Smooth muscle cell (in vitro differentiated cells): ENCODE measurements at regions not wholly inside any gene's neighbourhood (a gene's known extent, or its start where the extent isn't known, plus 50 kb on each side); places are given as distances from the start of the nearest gene placed in this dataset.

ENCODE experiments used
- DNase-seq: peaks from one replicate; lab custom pipeline; 2025; ENCODE audit not compliant: unreplicated experiment; lab: John Stamatoyannopoulos, UW
- H2AFZ ChIP-seq: fragments of 200-600 bp; sonication (generic); 2 replicates; pipeline ENCODE4 v1.6.0; 2016; ENCODE audit warnings: antibody characterized with exemption, low read depth, mild to moderate bottlenecking
- H3F3A ChIP-seq: fragments of 200-600 bp; sonication (generic); 2 replicates; pipeline ENCODE4 v1.6.0; 2017; ENCODE audit warnings: antibody characterized with exemption, low read depth
- H3K27ac ChIP-seq: fragments of 200-600 bp; sonication (generic); 2 replicates; pipeline ENCODE4 v1.5.1; 2016; ENCODE audit warnings: low read depth, mild to moderate bottlenecking
- H3K27me3 ChIP-seq: fragments of 200-600 bp; sonication (generic); 2 replicates; pipeline ENCODE4 v1.6.1; 2016; ENCODE audit warnings: low read depth, mild to moderate bottlenecking
- H3K36me3 ChIP-seq: fragments of 200-600 bp; sonication (generic); 2 replicates; pipeline ENCODE4 v1.5.1; 2016; ENCODE audit warnings: low read depth
- H3K4me1 ChIP-seq: fragments of 200-600 bp; sonication (generic); 2 replicates; pipeline ENCODE4 v1.5.1; 2016; ENCODE audit warnings: low read depth
- H3K4me2 ChIP-seq: fragments of 200-600 bp; sonication (generic); 2 replicates; pipeline ENCODE4 v1.6.0; 2016; ENCODE audit warnings: mild to moderate bottlenecking
- H3K4me3 ChIP-seq: fragments of 200-600 bp; sonication (generic); 2 replicates; pipeline ENCODE4 v1.5.1; 2016; ENCODE audit warnings: mild to moderate bottlenecking
- H3K79me2 ChIP-seq: fragments of 200-600 bp; sonication (generic); 2 replicates; pipeline ENCODE4 v1.6.0; 2016; ENCODE audit warnings: low read depth, mild to moderate bottlenecking
- H3K9ac ChIP-seq: fragments of 200-600 bp; sonication (generic); 2 replicates; pipeline ENCODE4 v1.6.0; 2016; ENCODE audit warnings: low read depth
- H3K9me3 ChIP-seq: fragments of 200-600 bp; sonication (generic); replicated peaks from 2 replicates; pipeline ENCODE4 v1.5.1; 2016; ENCODE audit warnings: low read depth
- H4K20me1 ChIP-seq: fragments of 200-600 bp; sonication (generic); 2 replicates; pipeline ENCODE4 v1.6.0; 2016; ENCODE audit warnings: low read depth
- WGBS: methylation state at CpG from one replicate; pipeline ENCODE4 v1.1.7; 2016; ENCODE audit warnings: low lambda C conversion rate; 5-methylcytosine and 5-hydroxymethylcytosine counted together
- TF ChIP-seq, protein P1 (sequence below): fragments of 200-600 bp; sonication (generic); IDR thresholded peaks from 2 replicates; pipeline ENCODE4 v1.5.1; 2017; ENCODE audit warnings: borderline replicate concordance, mild to moderate bottlenecking, antibody characterized with exemption; ENCODE audit not compliant: insufficient read depth, poor library complexity, severe bottlenecking

DNA sequence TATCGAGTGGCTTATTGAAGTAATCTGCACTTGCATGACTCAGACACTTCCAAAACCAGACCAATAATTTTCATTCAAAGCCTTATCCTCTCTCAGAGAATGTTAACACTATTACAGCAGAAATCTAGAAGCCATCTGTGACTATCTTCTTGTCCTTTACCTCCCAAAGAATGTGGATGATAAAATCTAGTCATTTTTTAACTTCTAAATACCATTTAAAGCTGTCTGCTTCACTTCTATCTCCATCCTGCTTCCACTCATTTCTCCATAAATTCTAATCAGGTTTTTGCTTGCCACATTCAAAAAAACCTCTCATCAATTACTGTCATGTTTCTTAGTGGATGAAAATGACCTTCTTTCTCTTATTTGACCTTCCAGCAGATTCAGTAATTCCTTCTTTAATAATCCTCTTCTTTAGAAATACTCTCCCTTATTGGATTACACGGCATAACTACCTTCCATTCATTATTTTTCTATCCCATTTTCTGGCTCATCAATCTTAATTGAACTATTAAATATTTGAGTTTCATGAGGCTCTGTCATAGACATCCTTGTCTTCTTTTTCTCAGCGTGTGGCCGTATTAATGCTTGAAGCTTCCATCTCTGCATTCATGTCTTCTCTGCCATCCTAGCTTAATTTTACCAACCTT lies 1999.4 kb downstream of the MRPL39 start:
- H4K20me1 ChIP-seq, result no peaks in the 10 kb centered on the region
- WGBS, result 69% methylated on average over 4 of the region's 4 CpGs
- no peaks in the 10 kb centered on the region for H3K36me3 ChIP-seq
- H3K4me1 ChIP-seq, result no peaks in the 10 kb centered on the region
- H3F3A ChIP-seq, result no peaks in the 10 kb centered on the region
- H3K4me2 ChIP-seq, result no peak overlapping the region
- no peaks in the 10 kb centered on the region for H3K79me2 ChIP-seq
- no peak overlapping the region for H3K4me3 ChIP-seq
- H3K27me3 ChIP-seq, result no peaks in the 10 kb centered on the region
- no peak overlapping the region for H3K27ac ChIP-seq
- no peak for DNase-seq
- H3K9ac ChIP-seq, result no peak overlapping the region
- no peaks in the 10 kb centered on the region for H3K9me3 ChIP-seq
- TF ChIP-seq, protein P1, sequence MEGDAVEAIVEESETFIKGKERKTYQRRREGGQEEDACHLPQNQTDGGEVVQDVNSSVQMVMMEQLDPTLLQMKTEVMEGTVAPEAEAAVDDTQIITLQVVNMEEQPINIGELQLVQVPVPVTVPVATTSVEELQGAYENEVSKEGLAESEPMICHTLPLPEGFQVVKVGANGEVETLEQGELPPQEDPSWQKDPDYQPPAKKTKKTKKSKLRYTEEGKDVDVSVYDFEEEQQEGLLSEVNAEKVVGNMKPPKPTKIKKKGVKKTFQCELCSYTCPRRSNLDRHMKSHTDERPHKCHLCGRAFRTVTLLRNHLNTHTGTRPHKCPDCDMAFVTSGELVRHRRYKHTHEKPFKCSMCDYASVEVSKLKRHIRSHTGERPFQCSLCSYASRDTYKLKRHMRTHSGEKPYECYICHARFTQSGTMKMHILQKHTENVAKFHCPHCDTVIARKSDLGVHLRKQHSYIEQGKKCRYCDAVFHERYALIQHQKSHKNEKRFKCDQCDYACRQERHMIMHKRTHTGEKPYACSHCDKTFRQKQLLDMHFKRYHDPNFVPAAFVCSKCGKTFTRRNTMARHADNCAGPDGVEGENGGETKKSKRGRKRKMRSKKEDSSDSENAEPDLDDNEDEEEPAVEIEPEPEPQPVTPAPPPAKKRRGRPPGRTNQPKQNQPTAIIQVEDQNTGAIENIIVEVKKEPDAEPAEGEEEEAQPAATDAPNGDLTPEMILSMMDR, result no peak
- no peak overlapping the region for H2AFZ ChIP-seq

DNA sequence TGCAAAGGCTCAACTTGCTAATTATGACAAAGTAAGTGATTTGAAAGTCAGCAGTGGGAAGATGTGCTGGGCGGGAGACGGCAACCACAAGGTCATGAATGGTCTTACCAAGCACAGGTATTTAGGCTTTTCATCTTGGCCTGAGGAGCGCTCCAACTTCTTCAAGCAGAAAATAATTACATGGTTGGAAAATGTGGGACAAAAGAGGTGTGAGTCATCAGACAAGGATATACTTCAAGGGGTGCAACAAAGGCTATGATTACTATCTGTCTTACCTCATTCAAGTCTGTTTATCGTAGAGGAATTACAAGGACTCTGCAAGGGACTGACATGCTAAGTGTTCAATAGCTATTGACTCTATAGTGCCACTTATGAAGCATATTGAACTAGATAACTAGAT lies 2005.7 kb downstream of the MRPL39 start:
- no peaks in the 10 kb centered on the region for H3K9me3 ChIP-seq
- no peak overlapping the region for H3K9ac ChIP-seq
- H3K36me3 ChIP-seq, result no peaks in the 10 kb centered on the region
- 77% methylated on average over 4 of the region's 4 CpGs for WGBS
- H4K20me1 ChIP-seq, result no peaks in the 10 kb centered on the region
- DNase-seq, result no peak
- no peaks in the 10 kb centered on the region for H3F3A ChIP-seq
- H3K27me3 ChIP-seq, result no peaks in the 10 kb centered on the region
- H3K4me1 ChIP-seq, result no peaks in the 10 kb centered on the region
- H3K79me2 ChIP-seq, result no peaks in the 10 kb centered on the region
- H3K27ac ChIP-seq, result no peak overlapping the region
- H3K4me2 ChIP-seq, result no peak overlapping the region
- TF ChIP-seq, protein P1, result no peak
- H2AFZ ChIP-seq, result no peak overlapping the region
- H3K4me3 ChIP-seq, result no peak overlapping the region

DNA sequence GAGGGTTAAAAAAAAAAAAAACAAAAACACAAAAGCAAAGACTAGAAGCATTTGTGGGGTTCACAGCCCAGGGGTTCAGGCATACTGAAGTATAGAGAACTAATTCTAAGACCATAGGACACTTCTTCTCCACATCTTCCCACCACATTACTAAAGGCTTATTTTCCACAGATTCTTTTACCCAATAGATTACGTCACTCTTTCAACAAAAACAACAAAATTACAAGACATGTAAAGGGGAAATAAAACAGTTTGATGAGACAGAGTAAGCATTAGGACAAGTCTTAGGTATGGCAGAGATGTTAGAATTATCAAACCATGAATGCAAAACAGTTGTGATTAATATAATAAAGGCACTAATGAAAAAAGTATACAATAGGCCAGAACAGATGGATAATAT lies 2013.7 kb downstream of the MRPL39 start:
- 88% methylated on average over 1 of the region's 1 CpG for WGBS
- no peak overlapping the region for H3K27ac ChIP-seq
- H3K36me3 ChIP-seq, result no peaks in the 10 kb centered on the region
- no peaks in the 10 kb centered on the region for H4K20me1 ChIP-seq
- no peak overlapping the region for H3K4me3 ChIP-seq
- no peaks in the 10 kb centered on the region for H3K9me3 ChIP-seq
- TF ChIP-seq, protein P1, result no peak
- H3K4me2 ChIP-seq, result no peak overlapping the region
- no peaks in the 10 kb centered on the region for H3K27me3 ChIP-seq
- H3K79me2 ChIP-seq, result no peaks in the 10 kb centered on the region
- no peak overlapping the region for H3K9ac ChIP-seq
- no peaks in the 10 kb centered on the region for H3K4me1 ChIP-seq
- H2AFZ ChIP-seq, result no peak overlapping the region
- no peaks in the 10 kb centered on the region for H3F3A ChIP-seq
- DNase-seq, result no peak

DNA sequence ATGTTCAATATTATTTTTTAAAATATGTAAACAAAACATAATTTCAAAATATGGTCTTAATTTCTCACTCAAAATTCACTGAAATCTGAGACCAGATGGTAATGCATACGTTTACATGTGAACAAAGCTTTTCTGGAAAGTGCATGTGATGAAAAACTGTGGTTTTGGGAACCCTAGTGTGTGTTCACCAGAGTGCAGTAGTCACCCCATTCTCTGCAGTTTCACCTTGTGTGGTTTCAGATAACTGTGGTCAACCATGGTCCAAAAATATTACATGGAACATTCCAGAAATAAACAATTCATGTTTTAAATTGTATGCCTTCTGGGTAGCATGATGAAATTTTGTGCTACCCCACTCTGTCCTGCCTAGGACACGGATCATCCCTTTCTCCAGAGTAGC lies 2021.9 kb downstream of the MRPL39 start:
- no peak overlapping the region for H3K4me3 ChIP-seq
- no peak overlapping the region for H3K4me2 ChIP-seq
- no peak overlapping the region for H2AFZ ChIP-seq
- no peak overlapping the region for H3K9ac ChIP-seq
- no peaks in the 10 kb centered on the region for H3K79me2 ChIP-seq
- H3K36me3 ChIP-seq, result no peaks in the 10 kb centered on the region
- DNase-seq, result no peak
- no peak overlapping the region for H3K27ac ChIP-seq
- TF ChIP-seq, protein P1, result no peak
- H3K9me3 ChIP-seq, result no peaks in the 10 kb centered on the region
- 65% methylated on average over 2 of the region's 2 CpGs for WGBS
- H3K4me1 ChIP-seq, result no peaks in the 10 kb centered on the region
- H3K27me3 ChIP-seq, result no peaks in the 10 kb centered on the region
- H3F3A ChIP-seq, result no peaks in the 10 kb centered on the region
- H4K20me1 ChIP-seq, result no peaks in the 10 kb centered on the region
